GM18873 (cell line): ENCODE measurements at regions not wholly inside any gene's neighbourhood (a gene's known extent, or its start where the extent isn't known, plus 50 kb on each side); places are given as distances from the start of the nearest gene placed in this dataset.
"Not testable (repeated sequence)": the region's sequence is repeated elsewhere in the genome, so short reads cannot be mapped to it uniquely, and the experiment has no call there.

Source experiments
- ATAC-seq: cut with Tn5 transposase; IDR thresholded peaks from one replicate; pipeline ENCODE4 v1.9.1; 2021; ENCODE audit warnings: mild to moderate bottlenecking, moderate library complexity, moderate number of reproducible peaks; ENCODE audit not compliant: unreplicated experiment, low FRiP score

DNA sequence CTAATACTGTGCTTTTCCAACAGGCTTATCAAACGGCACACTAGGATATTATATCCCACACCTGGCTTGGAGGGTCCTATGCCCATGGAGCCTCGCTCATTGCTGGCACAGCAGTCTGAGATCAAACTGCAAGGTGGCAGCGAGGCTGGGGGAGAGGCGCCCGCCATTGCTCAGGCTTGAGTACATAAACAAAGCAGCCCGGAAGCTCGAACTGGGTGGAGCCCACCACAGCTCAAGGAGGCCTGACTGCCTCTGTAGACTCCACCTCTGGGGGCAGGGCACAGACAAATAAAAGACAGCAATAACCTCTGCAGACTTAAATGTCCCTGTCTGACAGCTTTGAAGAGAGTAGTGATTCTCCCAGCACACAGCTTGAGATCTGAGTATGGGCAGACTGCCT, 128.0 kb upstream of the CAV2 start:
- not testable (repeated sequence) for ATAC-seq

DNA sequence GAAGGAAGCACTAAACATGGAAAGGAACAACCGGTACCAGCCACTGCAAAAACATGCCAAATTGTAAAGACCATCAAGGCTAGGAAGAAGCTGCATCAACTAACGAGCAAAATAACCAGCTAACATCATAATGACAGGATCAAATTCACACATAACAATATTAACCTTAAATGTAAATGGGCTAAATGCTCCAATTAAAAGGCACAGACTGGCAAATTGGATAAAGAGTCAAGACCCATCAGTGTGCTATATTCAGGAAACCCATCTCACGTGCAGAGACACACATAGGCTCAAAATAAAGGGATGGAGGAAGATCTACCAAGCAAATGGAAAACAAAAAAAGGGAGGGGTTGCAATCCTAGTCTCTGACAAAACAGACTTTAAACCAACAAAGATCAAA, 126.3 kb upstream of the CAV2 start:
- not testable (repeated sequence) for ATAC-seq

DNA sequence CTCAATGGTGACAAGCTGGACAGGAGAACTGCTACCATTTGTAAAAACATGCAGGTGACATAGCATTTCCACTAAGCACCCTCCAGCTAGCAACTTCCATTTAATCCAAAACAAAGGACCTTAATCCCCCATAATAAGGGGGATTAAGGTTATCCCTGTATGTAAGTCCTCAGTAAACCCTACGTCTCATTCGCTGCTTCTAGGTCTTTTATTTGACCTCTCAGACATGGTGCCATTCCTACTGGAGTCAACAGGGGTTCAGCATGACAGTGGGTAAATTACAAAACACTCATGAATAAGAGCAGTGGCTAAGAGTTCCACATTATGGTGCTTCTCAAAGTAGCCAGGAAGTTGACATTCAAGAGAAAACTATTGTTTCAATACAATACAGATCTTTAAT, 121.8 kb upstream of the CAV2 start:
- ATAC-seq: no peak

DNA sequence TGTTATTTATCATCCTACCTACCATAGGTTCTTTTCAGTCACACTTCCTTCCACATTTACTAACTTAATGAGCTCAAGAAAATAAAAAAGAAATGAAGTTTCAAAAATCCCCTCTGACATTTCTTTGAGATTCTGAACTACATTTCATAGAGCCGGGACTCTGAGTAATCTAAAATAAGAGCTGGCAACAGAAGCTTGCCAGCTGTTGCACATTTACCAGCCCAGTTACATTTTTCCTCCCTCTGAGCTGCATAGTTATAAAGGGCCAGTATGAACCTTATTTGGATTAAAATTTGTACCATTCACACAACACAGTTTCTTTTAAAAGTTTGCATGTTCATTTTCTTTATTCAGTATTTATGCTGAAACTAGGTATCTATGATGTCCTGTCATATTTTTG, 119.5 kb upstream of the CAV2 start:
- no peak for ATAC-seq

DNA sequence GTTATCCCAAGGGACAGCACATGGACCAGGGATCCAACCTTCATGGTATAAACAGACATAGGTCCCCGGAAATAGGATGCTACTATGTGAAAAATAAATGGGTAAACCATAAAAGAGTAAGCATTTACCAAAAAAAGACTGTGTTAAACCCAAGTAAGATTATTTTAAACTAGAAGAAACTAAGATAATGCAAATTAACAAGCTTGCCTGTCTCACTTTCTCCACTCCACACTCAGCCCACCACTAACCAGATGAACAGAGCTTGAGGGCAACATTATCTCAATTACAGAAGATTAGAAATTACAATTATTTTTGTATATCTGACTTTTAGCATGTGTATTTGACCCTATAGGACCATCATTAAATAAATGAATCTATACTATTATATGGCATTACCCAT, 117.2 kb upstream of the CAV2 start:
- ATAC-seq: no peak

DNA sequence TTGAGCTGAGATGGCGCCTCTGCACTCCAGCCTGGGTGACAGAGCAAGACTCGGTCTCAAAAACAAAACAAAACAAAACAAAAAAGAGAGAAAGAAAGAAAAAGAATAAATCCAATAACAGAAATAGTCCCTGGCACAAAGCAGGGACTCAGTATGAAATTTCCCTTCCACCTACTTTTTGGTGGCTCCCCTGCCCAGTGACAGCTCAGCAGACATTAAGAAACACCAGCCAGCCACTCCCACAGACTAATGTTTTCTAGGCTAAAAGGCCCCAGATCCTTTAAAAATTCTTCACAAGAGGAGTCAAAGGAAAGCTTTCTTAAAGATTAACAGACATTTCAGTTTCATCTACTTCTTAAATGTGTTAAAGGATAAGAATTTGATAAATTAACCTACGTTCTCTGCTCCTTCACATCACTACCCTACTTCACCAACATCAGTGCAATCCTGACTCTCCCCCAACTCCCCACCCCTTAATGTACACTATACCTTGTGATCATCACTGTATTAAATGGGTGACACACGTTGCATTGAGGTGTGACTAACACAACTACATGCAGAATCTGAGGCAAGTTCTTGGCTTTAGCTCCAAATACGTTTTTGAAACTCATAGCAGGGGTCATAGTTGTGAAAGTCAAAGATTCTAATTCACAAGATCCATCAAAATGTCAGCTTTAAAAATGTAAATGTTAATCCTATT, 114.5 kb upstream of the CAV2 start:
- no peak for ATAC-seq

DNA sequence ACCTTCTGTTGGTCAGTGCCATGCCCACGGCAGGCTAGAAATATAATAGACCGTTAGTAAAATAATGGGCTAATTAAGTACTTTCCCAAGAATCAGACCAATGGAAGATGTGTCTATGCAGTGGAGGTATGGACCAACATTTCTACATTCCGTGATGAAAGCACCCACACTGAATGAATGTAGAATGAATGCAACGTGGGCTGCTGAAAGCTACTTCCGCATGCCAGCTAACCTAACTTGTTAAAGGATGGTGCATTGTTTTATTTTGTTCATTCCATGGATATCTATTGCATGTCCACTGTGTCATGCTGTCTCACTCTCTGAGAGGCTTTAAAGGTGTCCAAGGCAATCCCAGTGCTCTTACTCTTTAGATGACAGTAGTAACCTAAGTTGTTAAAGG, 112.9 kb upstream of the CAV2 start:
- ATAC-seq: no peak

DNA sequence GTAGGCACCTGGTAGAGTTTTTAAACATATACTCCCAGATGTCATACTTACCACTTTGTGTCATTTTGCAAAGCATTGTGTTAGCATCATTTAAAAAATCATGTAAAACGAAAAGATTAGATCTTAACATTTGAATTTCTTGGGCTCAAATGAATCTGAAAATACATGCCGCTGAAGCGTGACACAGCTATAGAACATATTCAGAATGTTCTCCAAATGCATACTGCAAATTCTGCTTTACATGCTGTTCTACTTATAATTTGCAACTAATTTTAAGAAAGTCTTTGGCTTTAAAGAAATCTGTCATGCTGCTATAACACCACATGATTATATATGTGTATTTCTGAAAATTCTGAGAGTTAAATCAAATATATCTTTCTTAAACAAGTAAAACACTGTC, 109.2 kb upstream of the CAV2 start:
- ATAC-seq: no peak

DNA sequence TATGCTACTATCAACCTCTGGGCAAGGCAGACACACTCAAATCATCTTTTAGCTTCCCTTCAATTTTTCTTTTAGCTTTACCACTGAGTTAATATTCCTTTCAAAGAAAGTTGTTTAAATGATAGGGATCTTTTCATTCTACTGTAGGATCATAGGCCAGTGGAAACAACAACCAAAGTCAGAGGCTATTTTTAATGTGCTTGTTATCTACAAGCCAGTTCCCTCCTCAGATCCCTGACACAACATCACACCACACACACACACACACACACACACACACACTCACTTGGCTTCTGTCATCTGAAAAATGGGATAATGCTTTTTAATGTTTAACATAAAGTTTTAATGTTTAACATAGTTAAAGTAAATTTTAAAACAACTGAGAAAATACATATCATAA, 106.7 kb upstream of the CAV2 start:
- ATAC-seq: no peak

DNA sequence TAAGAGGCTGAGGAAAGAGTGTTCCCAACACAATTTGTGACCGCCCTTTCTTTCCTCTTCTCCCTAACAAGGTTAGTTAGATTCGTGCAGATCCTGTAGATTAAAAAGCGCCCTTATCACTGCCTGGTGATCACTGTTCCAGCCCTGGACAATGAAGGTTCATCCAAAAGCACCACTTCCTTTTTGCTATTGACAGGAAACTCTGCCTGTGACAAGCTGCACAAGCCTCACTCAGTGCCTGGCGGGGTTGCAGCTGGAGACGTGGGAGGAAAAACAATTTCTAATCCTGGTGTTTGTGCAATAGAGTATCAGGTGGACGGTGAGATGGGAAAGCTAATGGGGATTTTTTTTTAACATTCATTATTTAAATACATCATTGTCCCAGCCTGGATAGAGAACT, 105.9 kb upstream of the CAV2 start:
- ATAC-seq: no peak

DNA sequence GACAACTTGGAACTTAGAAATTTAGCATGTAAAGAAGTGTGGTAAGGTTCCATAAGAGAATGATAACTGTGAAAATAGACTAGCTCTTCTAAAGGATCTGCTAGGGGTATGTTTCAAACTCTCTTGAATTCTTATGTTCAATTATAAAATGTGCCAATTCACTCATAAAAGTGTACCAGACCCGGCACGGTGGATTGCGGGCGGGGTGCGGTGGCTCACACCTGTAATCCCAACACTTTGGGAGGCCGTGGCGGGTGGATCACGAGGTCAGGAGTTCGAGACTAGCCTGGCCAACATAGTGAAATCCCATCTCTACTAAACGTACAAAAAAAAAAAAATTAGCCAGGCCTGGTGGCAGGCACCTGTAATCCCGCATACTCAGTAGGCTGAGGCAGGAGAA, 105.4 kb upstream of the CAV2 start:
- no peak for ATAC-seq

DNA sequence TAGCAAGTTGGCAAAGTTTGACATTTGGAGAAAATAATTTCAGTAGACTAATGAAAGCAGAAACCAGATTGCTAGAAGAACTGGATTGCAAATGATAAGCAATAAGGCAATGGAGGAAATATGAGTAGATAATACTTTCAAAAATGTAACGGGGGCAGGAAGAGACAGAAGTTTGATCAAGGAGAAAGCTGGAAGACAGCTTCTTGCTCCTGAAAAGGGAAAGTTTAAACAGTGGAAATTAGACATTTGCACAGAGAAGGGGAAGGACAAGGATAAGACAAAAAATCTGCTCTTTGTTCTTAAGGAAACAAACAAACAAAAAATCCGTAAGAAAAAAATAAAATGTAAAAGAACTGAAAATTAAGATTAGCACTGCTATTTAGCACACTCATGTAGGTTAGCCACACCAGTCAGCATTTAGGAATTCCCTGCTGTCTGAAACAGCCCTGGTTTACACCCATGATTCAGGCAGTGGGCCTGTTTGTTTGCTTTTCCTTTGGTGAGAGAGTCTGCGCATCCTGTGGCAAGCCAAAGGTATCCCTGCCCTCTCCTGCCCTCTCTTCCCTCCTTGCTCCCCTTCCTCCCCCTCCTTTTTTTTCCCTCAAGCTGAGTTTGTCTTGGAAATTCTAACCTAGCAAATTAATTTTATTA, 104.3 kb upstream of the CAV2 start:
- no peak for ATAC-seq

DNA sequence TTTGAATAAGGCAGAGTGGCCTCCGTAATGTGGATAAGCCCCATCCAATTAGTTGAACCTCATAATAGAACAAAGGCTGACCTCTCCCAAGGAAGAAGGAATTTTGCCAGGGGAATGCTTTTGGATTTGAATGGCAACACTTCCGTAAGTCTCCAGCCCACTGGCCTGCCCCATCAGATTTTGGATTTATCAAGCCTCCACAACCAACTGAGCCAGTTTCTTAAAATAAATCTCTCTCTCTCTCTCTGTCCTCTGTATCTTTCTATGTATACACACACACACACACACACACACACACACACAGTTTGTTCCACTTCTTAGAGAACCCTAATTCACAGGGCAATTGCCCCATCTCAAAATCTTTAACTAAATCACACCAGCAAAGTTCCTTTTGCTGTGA, 100.9 kb upstream of the CAV2 start:
- ATAC-seq: no peak

DNA sequence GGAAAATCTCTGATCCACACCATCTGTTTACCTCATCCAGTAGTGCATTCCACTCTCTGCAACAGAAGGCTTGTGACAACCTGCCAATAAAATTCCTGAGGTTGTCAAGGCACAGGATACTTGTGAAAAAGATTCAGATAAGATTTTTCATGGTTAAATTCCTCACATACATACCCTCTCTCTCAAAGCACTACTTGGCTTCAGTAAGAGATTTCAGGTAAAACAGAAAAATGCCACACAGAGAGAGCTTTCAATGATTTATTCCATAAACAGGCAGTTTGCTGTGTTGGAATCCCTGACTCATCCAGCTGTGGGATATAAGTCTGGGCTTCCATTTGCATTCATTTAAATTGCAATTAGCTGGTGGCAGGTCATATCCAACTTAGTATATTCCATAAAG, 99.7 kb upstream of the CAV2 start:
- no peak for ATAC-seq

DNA sequence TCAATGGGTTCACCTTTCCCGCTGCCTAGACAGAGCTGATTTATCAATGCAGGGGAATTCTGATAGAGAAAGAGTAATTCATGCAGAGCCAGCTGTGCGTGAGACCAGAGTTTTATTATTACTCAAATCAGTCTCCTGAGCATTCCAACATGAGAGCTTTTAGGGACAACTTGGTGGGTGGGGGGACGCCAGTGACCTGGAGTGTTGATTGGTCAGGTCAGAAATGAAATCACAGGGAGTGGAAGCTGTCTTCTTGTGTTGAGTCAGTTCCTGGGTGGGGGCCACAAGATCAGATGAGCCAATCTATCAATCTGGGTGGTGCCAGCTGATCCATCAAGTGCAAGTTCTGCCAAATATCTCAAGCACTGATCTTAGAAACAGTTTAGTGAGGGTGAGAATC, 99.0 kb upstream of the CAV2 start:
- ATAC-seq: no peak

DNA sequence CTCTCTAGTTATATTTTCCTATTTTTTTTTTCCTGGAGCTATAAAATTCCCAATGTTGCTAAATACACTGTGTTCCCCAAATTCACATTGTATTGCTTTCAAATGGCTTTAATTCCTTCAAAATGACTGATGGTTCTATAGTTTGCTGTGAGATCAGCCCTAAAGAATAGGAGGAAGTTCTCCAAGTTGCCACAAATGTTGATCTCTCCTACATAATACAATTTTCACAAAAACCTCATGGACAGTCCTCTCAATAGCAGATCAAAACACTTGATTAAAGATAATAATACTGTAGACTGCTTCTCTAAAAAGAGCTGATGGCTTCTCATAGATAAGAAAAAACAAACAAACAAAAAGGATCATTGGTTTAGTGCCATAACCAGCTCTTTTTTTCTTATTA, 97.8 kb upstream of the CAV2 start:
- ATAC-seq: no peak

DNA sequence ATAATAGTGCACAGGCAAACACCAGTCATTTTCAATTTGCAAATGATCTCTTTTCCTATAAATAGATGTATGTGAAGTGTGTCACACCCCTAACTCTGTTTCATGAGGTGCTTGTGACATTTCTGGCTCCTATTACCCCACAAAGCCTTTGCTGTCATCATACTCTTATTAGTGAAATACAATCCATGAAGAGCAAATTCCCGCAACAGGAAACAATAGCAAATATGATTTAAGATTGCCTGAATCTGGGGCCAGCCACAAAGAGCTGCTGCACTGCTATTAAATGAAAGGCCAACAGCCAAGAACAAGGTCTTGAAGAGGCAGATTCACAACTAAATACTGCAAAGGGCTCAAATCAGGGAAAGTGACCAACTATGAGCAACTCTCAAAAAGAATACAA, 96.3 kb upstream of the CAV2 start:
- ATAC-seq: no peak

DNA sequence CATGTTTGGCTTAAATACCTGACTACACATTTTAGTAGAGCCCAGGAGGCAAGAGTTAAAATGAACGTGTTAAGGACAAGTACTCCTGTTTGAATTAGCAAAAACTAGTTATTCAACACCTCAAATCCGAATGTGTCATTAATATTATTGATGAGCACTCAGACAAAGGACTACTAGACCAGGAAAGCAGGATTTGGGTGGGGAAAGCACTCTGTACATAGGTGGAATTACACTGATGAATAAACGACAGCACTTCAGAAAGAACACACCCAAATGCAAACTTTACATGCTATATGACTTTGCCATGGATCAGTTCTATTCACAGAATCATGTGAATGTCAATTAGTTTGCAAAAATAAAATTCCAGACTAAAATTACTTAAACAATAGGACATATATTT, 95.1 kb upstream of the CAV2 start:
- ATAC-seq: no peak

DNA sequence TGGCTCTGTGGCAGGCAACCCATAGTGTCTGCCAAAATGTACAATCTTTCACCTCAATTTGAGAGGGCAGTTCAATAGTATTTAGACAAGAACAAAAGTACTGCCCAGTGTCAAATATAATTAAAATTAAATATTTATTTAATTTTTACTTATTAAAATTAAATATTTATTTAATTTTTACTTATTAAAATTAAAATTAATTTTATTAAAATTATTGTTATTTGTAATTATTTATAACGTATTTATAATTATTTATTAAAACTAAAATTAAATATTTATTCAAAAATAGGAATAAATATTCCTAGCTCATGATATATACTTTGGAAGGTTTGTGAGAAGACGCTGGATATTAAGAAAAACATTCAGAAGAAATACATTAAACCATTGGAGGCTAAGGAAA, 93.7 kb upstream of the CAV2 start:
- no peak for ATAC-seq

DNA sequence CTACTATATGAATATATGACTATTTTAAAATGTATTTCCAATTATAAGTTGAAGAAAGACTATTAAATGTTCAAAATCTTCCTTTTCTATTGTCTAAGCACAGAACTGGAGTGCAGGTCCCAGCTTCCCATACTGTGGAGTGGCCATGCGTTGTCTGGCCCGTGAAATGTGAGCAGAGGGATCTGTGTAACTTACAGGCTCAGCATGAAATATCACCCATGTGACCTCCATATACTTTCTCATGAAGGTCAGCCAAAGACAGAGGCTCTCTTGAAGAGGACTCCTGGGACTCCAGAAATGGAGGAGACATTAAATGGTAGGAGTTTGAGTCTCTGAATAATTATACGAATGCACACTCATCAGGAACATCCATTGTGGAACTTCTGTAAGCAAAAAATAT, 92.4 kb upstream of the CAV2 start:
- ATAC-seq: no peak

DNA sequence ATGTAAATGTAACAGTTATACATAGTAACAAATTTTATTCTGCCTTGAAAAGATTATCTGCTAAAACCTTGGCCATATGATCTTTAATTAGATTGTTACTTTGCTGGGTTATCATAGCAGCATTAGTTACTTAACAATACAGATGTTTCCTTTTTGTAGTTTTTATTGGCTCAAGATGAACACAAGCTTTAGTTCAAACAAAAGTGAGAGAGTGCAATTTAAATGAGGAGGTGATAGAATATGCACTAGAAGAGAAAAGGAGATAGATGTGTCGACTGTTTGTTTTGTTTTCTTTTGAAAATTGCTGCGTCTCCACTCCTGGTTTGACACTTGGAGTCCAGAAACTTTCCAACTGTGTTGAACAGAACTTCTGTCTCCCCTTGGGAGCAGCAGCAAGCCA, 91.4 kb upstream of the CAV2 start:
- ATAC-seq: no peak

DNA sequence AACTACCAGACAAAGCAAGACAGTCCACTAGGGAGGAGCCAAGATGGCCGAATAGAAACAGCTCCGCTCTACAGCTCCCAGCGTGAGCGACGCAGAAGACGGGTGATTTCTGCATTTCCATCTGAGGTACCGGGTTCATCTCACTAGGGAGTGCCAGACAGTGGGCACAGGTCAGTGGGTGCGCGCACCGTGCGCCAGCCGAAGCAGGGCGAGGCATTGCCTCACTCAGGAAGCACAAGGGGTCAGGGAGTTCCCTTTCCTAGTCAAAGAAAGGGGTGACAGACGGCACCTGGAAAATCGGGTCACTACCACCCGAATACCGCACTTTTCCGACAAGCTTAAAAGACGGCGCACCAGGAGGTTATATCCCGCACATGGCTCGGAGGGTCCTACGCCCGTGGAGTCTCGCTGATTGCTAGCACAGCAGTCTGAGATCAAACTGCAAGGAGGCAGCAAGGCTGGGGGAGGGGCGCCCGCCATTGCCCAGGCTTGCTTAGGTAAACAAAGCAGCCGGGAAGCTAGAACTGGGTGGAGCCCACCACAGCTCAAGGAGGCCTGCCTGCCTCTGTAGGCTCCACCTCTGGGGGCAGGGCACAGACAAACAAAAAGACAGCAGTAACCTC, 90.6 kb upstream of the CAV2 start:
- not testable (repeated sequence) for ATAC-seq
